ENCODE measurements at regions not wholly inside any gene's neighbourhood (a gene's known extent, or its start where the extent isn't known, plus 50 kb on each side); places are given as distances from the start of the nearest gene placed in this dataset.

- TF ChIP-seq, protein P1, sequence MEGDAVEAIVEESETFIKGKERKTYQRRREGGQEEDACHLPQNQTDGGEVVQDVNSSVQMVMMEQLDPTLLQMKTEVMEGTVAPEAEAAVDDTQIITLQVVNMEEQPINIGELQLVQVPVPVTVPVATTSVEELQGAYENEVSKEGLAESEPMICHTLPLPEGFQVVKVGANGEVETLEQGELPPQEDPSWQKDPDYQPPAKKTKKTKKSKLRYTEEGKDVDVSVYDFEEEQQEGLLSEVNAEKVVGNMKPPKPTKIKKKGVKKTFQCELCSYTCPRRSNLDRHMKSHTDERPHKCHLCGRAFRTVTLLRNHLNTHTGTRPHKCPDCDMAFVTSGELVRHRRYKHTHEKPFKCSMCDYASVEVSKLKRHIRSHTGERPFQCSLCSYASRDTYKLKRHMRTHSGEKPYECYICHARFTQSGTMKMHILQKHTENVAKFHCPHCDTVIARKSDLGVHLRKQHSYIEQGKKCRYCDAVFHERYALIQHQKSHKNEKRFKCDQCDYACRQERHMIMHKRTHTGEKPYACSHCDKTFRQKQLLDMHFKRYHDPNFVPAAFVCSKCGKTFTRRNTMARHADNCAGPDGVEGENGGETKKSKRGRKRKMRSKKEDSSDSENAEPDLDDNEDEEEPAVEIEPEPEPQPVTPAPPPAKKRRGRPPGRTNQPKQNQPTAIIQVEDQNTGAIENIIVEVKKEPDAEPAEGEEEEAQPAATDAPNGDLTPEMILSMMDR (IDR thresholded peaks at IDR 0.05), result no peak
- TF ChIP-seq POLR2AphosphoS5 (IDR thresholded peaks at IDR 0.05), result no peak
These were observed 1039.5 kb downstream of the ADGRL2 start for GRCh38 chr1:82840192-82840591.
